GM18909 (cell line): ENCODE measurements at regions not wholly inside any gene's neighbourhood (a gene's known extent, or its start where the extent isn't known, plus 50 kb on each side); places are given as distances from the start of the nearest gene placed in this dataset.

ENCODE experiments used
- ATAC-seq: cut with Tn5 transposase; IDR thresholded peaks from one replicate; pipeline ENCODE4 v1.9.1; 2021; ENCODE audit warnings: mild to moderate bottlenecking; ENCODE audit not compliant: unreplicated experiment, poor library complexity

DNA sequence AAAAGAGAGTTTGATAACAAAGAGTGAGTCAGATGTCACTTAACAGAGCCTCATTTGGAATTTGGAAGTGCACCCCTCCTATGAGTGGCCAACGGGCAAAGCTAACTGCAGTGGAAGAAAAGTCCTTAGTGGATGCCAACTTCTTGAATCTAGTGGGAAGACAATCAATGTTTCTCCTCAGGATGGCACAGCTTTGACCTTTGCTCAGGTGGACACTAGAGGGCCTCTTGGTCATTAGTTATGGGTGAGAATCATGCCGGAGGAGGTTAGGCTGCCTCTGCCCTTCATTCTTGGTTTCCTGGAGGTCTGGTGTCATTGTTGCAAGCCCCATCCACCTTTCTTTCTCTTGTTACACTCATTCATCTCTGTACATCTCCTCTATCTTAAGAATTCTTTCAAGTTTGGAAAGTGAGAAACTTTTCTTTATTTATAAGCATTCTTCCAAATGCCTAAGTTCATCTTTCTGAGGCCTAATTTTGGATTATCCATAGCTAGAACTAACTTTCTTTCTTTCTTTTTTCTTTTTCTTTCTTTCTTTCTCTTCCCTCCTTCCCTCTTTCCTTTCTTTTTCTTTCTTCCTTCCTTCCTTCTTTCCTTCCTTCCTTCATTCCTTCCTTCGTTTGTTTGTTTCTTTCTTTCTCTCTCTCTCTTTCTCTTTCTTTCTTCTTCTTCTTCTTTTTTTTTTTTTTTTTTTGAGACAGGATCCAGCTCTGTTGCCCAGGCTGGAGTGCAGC lies 327.2 kb upstream of the TSHZ3 start:
- no peak for ATAC-seq

DNA sequence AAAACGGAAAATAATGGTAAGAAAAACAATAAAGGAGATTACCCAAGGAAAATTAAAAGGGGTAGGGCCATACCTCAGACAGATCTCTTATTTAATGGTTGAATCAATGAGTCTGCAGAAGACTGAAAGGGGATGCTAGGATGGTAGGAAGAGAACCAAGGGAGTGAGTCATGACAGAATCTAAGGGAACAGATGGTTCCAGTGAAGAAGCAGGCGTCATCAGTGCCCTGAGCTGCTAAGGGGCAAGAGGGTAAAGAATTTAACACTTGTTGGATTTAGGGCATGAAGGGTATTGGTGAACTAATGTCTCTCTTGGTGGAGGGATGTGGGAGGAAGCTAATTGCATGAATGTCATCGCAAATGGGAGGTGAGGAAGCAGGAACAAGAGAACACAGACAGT lies 329.2 kb upstream of the TSHZ3 start:
- ATAC-seq = no peak

DNA sequence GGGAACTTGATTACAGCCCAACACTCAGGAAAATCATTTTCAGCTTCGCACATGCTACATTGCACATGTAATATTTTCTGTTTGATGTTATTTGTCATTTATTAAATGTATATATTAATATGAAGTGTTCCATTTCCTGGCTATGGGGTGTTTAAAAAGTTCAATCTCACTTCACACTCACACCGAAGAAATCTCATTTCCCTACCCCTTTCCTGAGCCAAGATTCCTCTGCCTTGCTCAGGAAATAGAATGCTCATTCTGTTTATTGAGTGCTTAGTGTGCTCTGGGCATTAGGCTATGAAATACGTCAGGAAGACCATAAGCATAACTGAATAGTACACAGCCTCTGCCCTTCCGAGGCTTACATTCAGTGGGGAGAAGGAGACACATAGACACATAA lies 331.9 kb upstream of the TSHZ3 start:
- no peak for ATAC-seq

DNA sequence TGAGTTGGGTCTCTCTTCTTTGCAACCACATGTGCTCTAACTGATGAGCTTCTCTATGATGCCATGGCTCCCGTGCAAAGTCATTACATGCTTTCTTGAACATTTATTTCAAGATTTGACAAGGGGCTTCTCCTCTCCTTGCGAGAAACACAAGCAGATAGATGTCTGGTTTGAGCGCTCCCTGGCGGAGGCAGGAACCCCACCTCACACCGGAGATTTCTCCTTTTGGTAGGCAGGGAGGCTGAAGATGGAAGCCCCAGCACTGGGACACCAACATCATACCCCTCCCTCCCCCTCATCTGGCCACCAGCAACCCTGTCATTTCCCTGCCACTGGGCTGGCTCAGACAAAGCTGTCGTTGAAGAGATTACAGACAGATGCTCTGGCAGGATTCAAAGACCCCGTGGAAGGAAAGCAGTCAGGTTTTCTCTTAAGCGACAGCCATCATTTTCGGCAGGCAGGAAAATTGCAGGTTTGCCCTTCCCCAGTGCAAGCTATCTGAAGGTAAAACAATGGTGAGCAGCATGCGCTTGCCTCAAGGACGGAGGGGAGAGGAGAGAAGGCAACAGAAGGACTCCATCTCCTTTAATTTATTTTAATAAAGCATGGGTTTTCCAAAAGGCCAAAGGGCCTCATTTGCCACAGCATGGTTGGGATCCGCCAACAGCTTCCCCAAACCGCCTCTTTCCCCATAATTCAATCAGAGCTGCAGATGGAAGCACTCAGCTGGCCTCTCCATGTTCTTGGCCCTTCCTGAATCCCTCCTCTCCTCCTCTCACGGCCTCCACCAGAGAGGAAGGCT lies 344.1 kb upstream of the TSHZ3 start:
- no peak for ATAC-seq

DNA sequence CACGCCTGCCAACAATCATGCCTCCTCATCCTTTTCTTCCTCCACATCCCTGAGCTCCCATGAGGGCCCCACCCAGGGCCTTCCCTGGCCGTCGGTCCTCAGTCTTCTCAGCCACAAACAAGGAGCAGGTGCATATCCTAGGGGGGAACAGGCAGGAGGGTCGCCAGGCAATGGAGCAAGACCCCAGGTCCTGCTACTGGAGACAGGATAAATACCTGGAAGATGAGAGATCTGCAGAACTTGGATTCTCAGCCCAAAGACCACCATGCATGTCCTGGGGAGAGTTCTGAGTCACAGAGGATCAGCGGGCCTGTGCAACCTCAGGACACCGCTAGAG lies 344.7 kb upstream of the TSHZ3 start:
- ATAC-seq = no peak

DNA sequence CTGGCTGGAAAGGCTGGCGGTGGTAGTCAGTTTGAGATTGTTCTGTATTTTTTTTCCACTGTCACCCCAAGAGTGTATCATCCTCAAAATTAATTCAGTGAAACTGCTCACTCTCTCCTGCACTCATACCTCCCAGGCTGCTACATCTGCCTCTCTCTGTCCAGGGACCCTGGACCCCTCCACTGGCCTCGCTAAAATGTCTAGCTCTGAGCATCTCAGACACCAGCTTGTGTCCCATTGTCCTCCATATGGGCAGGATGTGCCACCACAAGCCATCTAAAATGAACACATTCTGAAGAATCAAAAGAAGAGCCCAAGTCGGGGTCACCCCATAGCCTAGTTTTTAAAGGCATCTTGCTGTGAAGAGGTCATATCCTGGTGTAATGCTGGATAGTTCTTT lies 345.5 kb upstream of the TSHZ3 start:
- no peak for ATAC-seq

DNA sequence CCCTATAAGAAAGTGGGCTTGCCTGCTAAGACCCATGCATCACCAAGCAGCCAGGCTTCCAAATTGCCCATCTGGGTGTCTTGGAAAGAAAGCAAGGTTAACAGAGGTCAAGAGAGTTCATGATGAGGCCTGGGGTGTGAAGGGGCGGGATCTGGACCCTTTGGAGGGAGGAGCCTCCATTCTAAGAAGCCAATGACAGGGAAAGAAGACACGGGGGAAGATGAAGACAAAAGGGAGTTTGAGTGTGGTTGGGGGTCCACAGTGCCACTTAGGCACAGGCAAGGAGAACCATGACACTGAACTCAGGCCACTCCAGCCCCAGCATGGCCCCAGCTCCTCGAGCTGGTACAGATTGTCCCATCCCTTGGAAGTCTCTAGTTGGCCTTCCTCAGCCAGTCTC lies 350.2 kb upstream of the TSHZ3 start:
- ATAC-seq = no peak

DNA sequence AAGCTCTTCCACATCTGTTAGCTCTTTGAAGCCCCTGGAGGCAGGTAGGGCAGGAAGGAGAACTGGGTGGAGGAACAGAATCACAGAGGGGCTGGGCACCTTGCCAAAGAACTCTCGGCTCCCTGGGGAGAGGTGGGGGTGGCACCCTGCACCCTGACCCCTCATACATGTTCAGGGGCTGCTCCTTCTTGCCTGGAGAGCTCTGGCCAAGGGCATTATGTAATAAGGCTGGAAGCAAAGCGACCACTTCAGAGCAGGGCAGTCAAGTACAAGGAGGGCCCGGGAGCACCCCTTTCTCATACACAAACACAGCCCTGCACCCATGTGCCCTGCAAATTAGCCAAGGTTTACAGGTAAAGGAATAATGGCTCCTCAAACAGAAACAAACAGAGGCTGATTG lies 351.9 kb upstream of the TSHZ3 start:
- ATAC-seq = no peak

DNA sequence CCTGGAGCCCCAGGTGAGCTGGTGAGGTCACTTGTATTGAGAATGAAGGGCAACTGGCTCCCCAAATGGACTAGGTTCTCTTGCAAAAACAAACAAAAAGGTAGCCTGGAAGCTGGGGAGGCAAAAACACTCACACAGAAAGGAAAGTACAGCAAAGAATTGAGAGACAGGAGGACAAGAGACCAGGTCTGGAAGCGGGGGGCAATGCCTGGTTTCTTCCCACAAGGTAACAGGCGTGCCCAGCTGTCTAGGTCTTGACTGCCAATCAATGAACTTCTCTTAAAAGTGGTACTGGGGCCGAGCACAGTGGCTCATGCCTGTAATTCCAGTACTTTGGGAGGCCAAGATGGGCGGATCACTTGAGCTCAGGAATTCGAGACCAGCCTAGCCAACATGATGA lies 356.4 kb upstream of the TSHZ3 start:
- ATAC-seq = no peak

DNA sequence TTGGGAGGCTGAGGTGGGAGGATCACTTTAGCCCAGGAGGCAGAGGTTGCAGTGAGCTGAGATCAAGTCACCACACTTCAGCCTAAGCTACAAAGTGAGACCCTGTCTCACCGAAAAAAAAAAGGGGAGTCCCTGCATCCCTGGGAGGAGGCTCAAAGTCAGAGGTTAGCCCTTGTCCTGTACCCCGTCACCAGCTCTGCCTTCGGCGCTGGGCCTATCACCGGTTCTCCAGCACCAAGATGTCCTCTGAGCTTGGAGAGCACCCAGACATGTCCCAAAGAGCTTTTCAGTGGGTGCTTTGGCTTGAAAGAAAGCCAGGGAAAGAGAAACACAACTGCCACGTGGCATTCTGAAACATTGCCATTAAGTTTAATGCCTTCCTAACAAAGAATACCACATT lies 356.9 kb upstream of the TSHZ3 start:
- ATAC-seq = no peak

DNA sequence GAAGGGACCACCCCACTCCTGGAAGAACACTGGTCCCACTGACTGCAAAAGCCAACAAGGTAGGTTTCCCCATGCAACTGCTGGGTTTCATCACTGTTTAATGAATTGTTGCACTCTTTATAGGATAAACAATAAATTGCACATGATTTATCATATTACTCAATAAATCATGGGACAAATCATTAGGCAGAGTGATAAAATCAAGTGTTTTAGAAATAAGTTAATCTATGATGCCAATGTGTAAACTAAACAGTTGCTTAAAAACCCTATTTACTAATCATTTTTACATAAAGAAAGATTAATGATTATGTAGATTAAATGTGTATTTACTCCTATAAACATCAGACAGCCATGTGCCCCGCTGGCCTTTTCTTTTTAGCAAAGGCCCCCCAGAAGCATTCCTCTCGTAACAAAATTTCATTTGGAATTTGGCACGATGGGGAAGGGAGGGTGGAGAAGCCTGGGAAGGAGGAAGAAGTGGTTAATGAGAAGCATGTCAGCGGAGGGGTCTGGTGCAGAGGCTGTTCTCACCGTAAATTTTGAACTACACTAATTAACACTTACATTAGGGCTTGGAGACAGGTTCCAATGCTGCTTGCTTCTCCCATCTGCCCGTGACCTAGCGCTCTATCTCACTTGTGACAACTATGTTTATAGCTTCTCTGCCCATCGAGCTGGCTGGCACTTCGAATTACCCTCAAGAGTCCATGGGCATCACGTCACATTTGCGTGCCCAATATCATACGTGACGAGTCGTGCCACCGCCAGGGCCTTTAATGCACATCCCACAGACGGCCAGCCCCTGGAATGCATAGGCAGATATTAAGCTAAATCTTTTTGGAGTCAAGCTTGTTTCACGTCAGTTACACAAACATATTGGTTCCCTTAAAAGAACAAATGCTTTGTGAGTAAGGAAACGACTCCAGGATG lies 357.7 kb upstream of the TSHZ3 start:
- no peak for ATAC-seq

DNA sequence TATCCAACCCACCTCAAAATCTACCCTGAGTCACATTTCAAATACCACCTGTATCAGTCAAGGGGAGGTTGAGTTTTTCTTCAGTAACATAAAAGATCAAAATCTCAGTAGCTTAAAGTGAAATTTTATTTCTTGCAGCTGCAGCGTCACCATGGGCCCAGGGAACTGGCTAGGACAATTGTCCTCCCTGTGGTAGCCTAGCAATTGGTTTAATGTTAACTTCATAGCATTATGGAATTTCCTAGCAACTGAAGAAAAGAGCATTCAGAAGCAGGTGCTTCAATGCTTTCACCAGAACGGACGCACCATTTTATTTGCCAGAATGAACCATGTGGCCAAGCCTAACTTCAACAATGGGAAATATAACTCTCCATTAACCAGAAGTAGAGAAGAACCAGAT lies 359.3 kb upstream of the TSHZ3 start:
- ATAC-seq = no peak

DNA sequence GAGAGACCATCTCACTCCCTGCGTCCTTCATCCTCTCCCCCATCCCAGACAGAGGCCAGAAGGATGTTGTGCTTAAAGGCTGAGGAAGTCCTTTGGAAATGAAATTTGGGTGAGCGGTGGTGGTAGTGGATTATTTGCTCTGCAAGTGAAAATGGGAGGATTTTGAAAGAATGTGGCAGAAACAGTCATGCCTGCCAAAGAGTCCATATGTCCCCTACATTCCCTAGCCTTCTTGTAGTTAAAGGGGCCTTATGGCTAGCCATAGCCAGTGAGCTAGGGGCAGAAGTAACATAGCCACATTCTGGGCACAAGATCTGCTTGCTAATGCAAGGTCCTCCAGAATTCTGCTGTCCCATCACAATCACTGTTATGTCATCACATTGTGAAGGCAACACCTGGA lies 360.2 kb upstream of the TSHZ3 start:
- no peak for ATAC-seq

DNA sequence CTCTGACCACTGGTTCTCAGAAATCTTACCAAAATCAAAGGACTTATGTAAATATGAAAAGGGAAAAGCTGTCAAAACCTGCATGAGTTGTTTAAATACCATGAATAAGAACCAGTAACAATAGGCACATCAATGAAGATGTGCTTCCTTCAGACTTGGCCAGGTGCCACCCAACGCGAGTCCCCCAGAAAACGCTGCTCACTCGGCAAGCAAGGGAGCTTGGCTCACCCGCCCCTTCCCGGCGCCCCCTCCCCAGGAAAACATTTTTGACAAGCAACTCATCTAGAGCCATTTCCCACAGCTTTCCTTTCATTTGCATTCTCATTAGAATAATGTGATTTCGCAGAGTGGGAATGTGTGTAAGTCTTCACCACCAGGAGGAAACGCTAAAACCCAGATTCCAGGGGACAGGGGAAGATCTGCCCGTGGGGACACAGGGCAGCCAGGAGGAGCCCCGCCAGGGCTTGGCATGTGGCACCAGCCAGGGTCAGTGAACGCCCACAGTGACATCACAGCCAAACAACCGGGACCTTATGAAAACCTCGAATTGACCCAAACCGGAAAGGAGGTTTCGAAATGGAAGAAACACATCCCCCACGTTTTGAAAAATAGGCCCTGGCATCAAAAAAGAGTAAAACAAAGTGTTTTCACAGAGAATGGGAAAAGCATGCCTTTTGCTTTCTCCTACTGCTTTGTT lies 366.2 kb upstream of the TSHZ3 start:
- ATAC-seq = no peak

DNA sequence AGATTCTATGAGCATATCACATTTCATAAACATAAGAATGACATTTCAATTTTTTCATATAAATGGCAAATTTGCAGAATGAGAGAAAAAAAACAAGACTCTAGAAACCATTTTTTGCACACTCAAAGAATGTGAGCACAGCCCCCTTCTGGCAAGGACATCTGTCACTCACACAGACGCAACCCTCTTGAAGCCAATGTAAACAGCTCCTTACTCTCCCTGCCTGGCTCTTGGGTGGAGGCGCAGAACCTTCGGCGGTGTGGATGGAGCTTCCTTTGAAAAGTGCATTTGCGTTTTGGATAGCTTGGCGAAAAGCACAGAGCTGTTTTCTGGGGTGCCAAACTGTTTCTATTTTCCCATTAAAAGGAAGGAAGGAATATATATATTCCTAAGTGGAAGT lies 367.6 kb upstream of the TSHZ3 start:
- ATAC-seq = no peak

DNA sequence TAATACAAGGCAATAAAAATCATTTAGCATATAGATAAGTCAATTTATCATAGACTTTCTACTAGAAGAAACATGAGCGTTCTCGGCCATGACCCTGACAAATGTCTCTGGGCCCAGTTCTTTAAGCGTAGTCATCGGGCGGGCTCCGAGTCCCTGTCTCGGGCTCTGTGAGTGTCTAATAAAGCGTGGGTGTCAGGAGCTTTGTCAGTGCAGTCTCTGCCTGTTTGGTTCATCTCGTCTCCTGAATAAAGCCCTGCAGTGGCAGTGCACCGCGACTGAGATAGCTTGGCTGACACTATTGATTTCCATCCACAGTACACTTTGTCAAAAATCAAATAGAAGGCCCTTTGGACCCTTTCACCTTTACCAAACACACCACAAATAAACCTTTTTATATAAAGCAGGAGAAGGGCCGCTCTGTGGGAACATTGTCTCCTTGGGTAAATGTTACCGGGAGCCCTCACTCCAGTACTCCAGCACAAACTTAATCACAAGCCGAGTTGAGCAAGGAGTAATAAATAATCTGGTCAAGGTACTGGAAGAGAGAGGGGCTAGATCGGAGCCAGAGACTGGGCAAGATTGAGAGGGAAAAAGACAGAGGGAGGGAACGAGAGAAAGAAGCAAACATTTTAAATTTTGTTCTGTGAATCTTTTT lies 368.2 kb upstream of the TSHZ3 start:
- ATAC-seq = no peak

DNA sequence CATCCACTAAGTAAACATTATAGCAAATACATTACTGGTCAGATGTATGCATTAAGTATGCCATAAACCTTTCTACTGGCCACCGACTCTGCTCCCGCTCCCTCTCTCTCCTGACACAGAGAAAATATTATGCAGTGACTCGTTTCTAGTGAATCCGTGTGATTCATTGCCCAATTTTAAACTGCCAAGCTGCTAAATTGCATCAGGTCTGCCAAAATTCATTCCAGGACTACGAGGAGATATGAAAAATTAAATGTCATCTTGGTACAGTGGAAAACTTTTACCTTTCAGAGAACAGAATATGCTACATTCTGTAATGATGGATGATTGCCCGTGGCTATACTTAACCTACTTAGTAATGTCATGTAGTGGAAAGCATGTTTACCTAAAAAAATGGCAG lies 368.8 kb upstream of the TSHZ3 start:
- no peak for ATAC-seq

DNA sequence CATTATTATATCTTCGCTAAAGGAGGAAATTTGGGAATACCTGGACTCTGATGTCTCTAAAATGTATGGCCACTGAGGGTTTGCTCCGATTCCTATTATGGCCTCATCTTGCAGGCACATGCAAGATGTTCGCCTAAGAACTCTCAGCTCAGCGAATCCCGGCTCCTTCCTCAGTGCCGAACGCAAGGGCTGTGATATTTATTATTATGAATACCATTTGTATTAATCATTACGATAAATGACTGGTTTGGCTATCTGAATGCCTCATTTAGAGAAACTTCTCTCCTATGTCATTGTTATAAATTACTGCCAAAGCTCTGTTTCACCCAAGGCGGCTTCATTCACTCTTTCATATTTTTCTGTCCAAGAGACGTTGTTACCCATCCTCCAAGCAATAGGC lies 369.7 kb upstream of the TSHZ3 start:
- no peak for ATAC-seq

DNA sequence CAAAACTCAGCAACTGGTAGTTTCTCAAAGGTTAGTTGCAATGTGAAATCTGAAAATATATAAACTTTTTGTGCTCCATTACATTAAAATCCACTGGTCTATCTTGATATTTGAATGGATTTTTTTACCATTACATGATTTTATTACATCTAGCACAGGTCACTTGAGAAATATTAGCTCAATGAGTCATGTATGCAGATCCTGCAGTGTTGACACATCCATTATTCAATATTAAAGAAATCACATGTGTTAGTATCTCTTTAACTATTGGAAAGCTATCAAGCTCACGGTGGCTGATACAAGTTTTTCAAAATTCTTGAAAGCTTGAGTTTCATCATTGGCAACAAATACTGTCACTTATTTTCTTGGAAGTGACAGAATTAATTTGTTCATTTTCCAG lies 373.9 kb upstream of the TSHZ3 start:
- ATAC-seq = no peak

DNA sequence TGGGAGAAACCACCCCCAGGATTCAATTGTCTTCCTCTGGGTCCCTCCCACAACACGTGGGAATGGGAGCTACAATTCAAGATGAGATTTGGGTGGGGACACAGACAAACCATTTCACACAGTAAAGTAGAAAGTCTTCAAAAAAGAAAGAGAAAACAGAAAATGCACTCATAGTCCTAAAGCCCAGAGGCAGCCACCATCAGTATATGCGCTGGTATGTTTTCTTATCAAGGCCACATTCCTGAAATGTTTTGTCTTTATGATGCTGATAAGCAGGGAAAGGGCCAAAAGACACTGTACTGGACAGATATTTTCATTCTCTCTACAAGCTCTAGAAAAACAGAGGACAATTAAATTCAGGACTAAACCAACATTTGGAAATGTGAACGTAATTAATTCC lies 375.8 kb upstream of the TSHZ3 start:
- no peak for ATAC-seq
